Hematopoietic multipotent progenitor cell treated with erythropoietin and hydrocortisone succinate and interleukin-3 and kit ligand, for 17 days (in vitro differentiated cells): ENCODE measurements at regions not wholly inside any gene's neighbourhood (a gene's known extent, or its start where the extent isn't known, plus 50 kb on each side); places are given as distances from the start of the nearest gene placed in this dataset.

Experiments
- DNase-seq: peaks from one replicate; pipeline ENCODE4 v3.0.0-alpha.2; 2015; ENCODE audit warnings: low spot score

GRCh38 chr12:130102266-130102665, 60.0 kb upstream of the FZD10 start:
- DNase-seq, result no peak

- no peak for DNase-seq
Measured at GRCh38 chr12:130104571-130105106, 57.6 kb upstream of the FZD10 start.

- no peak for DNase-seq
Measured at GRCh38 chr12:130109062-130109945, 53.0 kb upstream of the FZD10 start.

GRCh38 chr12:130110914-130111313, 51.4 kb upstream of the FZD10 start:
- DNase-seq, result no peak

- DNase-seq, result no peak
Measured at GRCh38 chr12:130111965-130112496, 50.2 kb upstream of the FZD10 start.
